Endothelial cell of umbilical vein (primary cell): ENCODE measurements at regions not wholly inside any gene's neighbourhood (a gene's known extent, or its start where the extent isn't known, plus 50 kb on each side); places are given as distances from the start of the nearest gene placed in this dataset.

Source experiments
- EZH2 ChIP-seq: IDR thresholded peaks from 2 replicates; pipeline ENCODE4 v1.6.1; 2012; ENCODE audit warnings: borderline replicate concordance, low read depth, mild to moderate bottlenecking, moderate library complexity, low read length, inconsistent platforms; ENCODE audit not compliant: severe bottlenecking
- FOS ChIP-seq: IDR thresholded peaks from 2 replicates; pipeline ENCODE4 v1.6.1; 2011; ENCODE audit warnings: mild to moderate bottlenecking, low read length, moderate library complexity, borderline replicate concordance; ENCODE audit not compliant: insufficient read depth
- GATA2 ChIP-seq: IDR thresholded peaks from 2 replicates; pipeline ENCODE4 v1.7.0; 2011; ENCODE audit warnings: low read depth, mild to moderate bottlenecking, moderate library complexity, mixed read lengths, low read length; ENCODE audit not compliant: insufficient read length, insufficient read depth
- JUN ChIP-seq: IDR thresholded peaks from 2 replicates; pipeline ENCODE4 v1.6.1; 2011; ENCODE audit warnings: borderline replicate concordance, low read depth; ENCODE audit not compliant: insufficient read length, insufficient read depth
- MYC ChIP-seq: IDR thresholded peaks from one replicate; pipeline ENCODE4 v1.6.1; 2011; ENCODE audit warnings: mild to moderate bottlenecking, low read depth, low read length
- POLR2A ChIP-seq: IDR thresholded peaks from 2 replicates; pipeline ENCODE4 v1.6.1; 2012; ENCODE audit warnings: low read depth, mild to moderate bottlenecking, control low read depth, low read length
- POLR2AphosphoS5 ChIP-seq: IDR thresholded peaks from 2 replicates; pipeline ENCODE4 v1.6.1; 2012; ENCODE audit warnings: low read depth, mild to moderate bottlenecking, control low read depth, low read length, moderate library complexity; ENCODE audit not compliant: insufficient read depth
- TF ChIP-seq, protein P1 (sequence below), 2 donors: IDR thresholded peaks; 1 replicate in 1 of 2; 2 replicates in 1 of 2; pipeline ENCODE4 v1.5.1; 2011; ENCODE audit warnings: low read length in 2 of 2, mild to moderate bottlenecking in 2 of 2, moderate library complexity in 2 of 2, control low read depth in 1 of 2, inconsistent platforms in 1 of 2, low read depth in 1 of 2; ENCODE audit not compliant: insufficient read depth in 1 of 2; ENCODE audit errors: extremely low read depth in 1 of 2
- TF ChIP-seq, protein P2 (sequence below): IDR thresholded peaks from 2 replicates; pipeline ENCODE4 v1.6.1; 2011; ENCODE audit not compliant: insufficient read depth, insufficient read length

DNA sequence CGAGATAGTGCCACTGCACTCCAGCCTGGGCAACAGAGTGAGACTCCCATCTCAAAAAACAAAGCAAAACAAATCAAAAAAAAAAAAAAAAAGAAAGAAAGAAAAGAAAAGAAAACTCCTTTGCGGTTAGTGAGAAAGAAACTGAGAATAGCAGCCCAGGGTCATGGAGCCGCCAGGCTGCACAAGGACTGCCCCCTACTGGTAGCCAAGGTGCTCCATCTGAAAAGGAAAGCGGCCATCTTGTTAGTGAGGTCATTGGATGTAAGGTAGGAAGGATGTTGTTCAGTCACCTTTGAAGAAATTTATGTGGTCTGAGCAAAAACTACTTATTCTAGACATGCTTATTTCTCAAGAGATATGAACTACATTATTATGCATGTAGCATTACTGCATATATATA lies 660.6 kb upstream of the TENM3 start:
- TF ChIP-seq, protein P1, sequence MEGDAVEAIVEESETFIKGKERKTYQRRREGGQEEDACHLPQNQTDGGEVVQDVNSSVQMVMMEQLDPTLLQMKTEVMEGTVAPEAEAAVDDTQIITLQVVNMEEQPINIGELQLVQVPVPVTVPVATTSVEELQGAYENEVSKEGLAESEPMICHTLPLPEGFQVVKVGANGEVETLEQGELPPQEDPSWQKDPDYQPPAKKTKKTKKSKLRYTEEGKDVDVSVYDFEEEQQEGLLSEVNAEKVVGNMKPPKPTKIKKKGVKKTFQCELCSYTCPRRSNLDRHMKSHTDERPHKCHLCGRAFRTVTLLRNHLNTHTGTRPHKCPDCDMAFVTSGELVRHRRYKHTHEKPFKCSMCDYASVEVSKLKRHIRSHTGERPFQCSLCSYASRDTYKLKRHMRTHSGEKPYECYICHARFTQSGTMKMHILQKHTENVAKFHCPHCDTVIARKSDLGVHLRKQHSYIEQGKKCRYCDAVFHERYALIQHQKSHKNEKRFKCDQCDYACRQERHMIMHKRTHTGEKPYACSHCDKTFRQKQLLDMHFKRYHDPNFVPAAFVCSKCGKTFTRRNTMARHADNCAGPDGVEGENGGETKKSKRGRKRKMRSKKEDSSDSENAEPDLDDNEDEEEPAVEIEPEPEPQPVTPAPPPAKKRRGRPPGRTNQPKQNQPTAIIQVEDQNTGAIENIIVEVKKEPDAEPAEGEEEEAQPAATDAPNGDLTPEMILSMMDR (IDR thresholded peaks at IDR 0.05; ENCODE audit: extremely low read depth in 1 of 2, insufficient read depth in 1 of 2, low read depth in 1 of 2, low read length in 2 of 2) = no peak
- TF ChIP-seq POLR2A (no peak), MYC (no peak), EZH2 (no peak), POLR2AphosphoS5 (no peak), JUN (no peak), GATA2 (no peak), FOS (no peak)
- TF ChIP-seq, protein P2, sequence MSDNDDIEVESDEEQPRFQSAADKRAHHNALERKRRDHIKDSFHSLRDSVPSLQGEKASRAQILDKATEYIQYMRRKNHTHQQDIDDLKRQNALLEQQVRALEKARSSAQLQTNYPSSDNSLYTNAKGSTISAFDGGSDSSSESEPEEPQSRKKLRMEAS = no peak
